Ascending aorta (tissue), 2 donors: ENCODE measurements at regions not wholly inside any gene's neighbourhood (a gene's known extent, or its start where the extent isn't known, plus 50 kb on each side); places are given as distances from the start of the nearest gene placed in this dataset.

ENCODE experiments used
- DNase-seq, 2 donors: peaks; one replicate each; pipeline ENCODE4 v3.0.0-alpha.2; 2019; ENCODE audit warnings: low spot score in 2 of 2
- H3K27ac ChIP-seq, 2 donors: fragments of 200-600 bp; sonication (generic); one replicate each; pipeline ENCODE4 v1.5.1; 2016 to 2017; ENCODE audit warnings: mild to moderate bottlenecking in 1 of 2
- H3K27me3 ChIP-seq: fragments of 200-600 bp; sonication (generic); one replicate; pipeline ENCODE4 v1.5.1; 2017
- H3K36me3 ChIP-seq, 2 donors: fragments of 200-600 bp; sonication (generic); one replicate each; pipeline ENCODE4 v1.5.1; 2016
- H3K4me1 ChIP-seq, 2 donors: fragments of 200-600 bp; sonication (generic); one replicate each; pipeline ENCODE4 v1.5.1; 2016 to 2017; ENCODE audit warnings: mild to moderate bottlenecking in 1 of 2
- H3K4me3 ChIP-seq, 2 donors: fragments of 200-600 bp; sonication (generic); one replicate each; pipeline ENCODE4 v1.5.1; 2016 to 2017; ENCODE audit warnings: mild to moderate bottlenecking in 1 of 2
- H3K9me3 ChIP-seq, 2 donors: fragments of 200-600 bp; sonication (generic); one replicate each; pipeline ENCODE4 v1.5.1; 2016
- intact Hi-C: fragments of 100-400 bp; cut with DNase I; formaldehyde crosslinking; loops from one replicate; pipeline ENCODE4 v1.15.1; 2023
- TF ChIP-seq, protein P1 (sequence below), 3 experiments: fragments of 200-600 bp in 2 of 3; fragments of 450-650 bp in 1 of 3; sonication (generic) in 2 of 3; IDR thresholded peaks; one replicate each; pipeline ENCODE4 v1.5.1; 2016 to 2019; ENCODE audit warnings: antibody characterized with exemption in 3 of 3, mild to moderate bottlenecking in 1 of 3, moderate library complexity in 1 of 3

DNA sequence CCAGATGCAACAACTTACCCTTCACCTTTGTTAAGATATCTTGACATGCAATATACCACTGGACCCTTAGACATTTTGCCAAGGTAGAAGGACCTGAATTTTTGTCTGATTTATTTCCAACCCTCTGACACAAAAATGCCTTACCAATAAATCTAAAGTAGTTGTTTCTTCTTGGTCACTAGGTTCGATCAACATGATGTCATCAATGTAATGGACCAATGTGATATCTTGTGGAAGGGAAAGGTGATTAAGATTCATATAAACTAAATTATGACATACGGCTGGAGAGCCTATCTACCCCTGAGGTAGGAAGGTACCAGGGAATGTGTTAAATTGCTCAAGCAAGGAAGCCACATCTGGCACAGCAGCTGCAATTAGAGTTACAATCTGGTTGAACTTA lies 67.7 kb upstream of the SERPINE2 start:
- Histone ChIP-seq H3K27ac (no peak overlapping the region), H3K9me3 (no peaks in the 10 kb centered on the region), H3K27me3 (no peaks in the 10 kb centered on the region), H3K4me1 (no peaks in the 10 kb centered on the region), H3K36me3 (no peaks in the 10 kb centered on the region), H3K4me3 (no peak overlapping the region)
- TF ChIP-seq, protein P1, sequence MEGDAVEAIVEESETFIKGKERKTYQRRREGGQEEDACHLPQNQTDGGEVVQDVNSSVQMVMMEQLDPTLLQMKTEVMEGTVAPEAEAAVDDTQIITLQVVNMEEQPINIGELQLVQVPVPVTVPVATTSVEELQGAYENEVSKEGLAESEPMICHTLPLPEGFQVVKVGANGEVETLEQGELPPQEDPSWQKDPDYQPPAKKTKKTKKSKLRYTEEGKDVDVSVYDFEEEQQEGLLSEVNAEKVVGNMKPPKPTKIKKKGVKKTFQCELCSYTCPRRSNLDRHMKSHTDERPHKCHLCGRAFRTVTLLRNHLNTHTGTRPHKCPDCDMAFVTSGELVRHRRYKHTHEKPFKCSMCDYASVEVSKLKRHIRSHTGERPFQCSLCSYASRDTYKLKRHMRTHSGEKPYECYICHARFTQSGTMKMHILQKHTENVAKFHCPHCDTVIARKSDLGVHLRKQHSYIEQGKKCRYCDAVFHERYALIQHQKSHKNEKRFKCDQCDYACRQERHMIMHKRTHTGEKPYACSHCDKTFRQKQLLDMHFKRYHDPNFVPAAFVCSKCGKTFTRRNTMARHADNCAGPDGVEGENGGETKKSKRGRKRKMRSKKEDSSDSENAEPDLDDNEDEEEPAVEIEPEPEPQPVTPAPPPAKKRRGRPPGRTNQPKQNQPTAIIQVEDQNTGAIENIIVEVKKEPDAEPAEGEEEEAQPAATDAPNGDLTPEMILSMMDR (IDR thresholded peaks at IDR 0.05): no peak
- no peak for DNase-seq
- intact Hi-C loops: no loop called here

DNA sequence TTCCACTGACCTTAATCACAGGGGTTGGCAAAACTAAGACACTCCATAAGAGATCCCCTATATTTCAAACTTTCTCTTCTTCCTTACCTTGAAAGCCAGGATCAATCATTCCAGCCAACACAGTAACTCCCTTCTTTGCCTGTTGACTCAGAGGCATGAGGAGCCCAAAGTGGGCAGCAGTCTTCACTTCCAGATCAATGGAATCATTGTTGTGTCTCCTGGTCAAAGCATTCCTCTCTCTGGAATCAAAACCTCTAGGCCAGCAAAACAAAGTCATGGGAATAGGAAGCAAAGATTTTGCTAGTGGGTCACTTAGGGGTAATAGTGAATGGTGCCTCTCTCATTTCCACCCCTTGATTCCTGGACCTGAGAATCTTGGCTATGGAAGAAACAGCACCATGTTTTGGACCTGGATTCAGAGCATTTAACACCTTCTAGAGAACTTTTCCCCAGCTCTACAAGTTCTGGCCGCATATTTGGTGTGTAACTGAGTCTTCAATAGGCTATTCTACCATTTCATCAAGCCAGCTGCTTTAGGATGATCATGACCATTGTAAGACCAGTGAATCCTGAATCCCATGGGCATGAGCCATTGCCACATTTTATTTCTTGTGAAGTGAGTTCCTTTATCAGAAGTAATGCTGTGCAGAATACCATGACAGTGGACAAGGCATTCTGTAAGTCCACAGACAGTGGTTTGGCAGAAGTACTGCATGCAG lies 65.7 kb upstream of the SERPINE2 start:
- Histone ChIP-seq H3K9me3 (no peaks in the 10 kb centered on the region), H3K4me1 (no peaks in the 10 kb centered on the region), H3K36me3 (no peaks in the 10 kb centered on the region), H3K4me3 (no peak overlapping the region), H3K27me3 (no peaks in the 10 kb centered on the region), H3K27ac (no peak overlapping the region)
- no peak for DNase-seq
- intact Hi-C loops: no loop called here
- TF ChIP-seq, protein P1 (IDR thresholded peaks at IDR 0.05): no peak

DNA sequence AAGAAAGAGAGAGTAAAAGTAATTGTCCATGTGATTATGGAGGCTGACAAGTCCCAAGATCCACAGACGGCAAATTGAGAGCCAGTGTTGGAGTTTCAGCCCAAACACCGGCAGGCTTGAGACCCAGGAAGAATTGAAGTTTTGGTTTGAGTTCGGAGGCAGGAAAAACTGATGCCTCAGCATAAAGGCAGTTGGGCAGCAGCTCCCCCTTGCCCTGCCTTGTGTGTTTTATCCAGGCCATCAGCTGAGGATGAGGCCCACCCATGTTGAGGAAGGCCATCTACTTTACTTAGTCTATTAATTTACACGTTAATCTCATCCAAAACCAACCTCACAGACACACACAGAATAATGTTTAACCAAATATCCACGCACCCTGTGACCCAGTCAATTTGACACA lies 64.6 kb upstream of the SERPINE2 start:
- Histone ChIP-seq H3K36me3 (no peaks in the 10 kb centered on the region), H3K27me3 (no peaks in the 10 kb centered on the region), H3K9me3 (no peaks in the 10 kb centered on the region), H3K27ac (no peak overlapping the region), H3K4me1 (no peaks in the 10 kb centered on the region), H3K4me3 (no peak overlapping the region)
- TF ChIP-seq, protein P1 (IDR thresholded peaks at IDR 0.05): no peak
- intact Hi-C loops: no loop called here
- no peak for DNase-seq

DNA sequence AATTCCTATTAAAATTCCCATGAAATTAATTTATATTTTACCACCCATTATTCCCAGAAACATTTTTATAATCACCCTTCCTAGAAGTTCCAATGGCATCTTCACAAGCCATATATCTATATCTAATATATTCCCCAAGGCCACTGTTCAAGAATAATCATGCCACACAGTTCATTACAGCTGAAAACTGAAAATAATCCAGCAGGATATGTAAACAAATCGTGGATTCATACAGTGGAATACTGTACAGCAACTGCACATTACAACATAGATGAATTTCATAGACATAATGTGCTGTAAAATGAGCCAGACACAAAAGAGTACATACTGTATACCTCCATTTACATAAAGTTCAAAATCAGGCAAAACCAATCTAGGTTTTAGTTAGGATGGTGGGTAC lies 63.9 kb upstream of the SERPINE2 start:
- TF ChIP-seq, protein P1 (IDR thresholded peaks at IDR 0.05): no peak
- no peak overlapping the region for H3K27ac ChIP-seq
- H3K4me1 ChIP-seq: no peaks in the 10 kb centered on the region
- H3K36me3 ChIP-seq: no peaks in the 10 kb centered on the region
- intact Hi-C loops: no loop called here
- DNase-seq: no peak
- H3K9me3 ChIP-seq: no peaks in the 10 kb centered on the region
- H3K27me3 ChIP-seq: no peaks in the 10 kb centered on the region
- no peak overlapping the region for H3K4me3 ChIP-seq

DNA sequence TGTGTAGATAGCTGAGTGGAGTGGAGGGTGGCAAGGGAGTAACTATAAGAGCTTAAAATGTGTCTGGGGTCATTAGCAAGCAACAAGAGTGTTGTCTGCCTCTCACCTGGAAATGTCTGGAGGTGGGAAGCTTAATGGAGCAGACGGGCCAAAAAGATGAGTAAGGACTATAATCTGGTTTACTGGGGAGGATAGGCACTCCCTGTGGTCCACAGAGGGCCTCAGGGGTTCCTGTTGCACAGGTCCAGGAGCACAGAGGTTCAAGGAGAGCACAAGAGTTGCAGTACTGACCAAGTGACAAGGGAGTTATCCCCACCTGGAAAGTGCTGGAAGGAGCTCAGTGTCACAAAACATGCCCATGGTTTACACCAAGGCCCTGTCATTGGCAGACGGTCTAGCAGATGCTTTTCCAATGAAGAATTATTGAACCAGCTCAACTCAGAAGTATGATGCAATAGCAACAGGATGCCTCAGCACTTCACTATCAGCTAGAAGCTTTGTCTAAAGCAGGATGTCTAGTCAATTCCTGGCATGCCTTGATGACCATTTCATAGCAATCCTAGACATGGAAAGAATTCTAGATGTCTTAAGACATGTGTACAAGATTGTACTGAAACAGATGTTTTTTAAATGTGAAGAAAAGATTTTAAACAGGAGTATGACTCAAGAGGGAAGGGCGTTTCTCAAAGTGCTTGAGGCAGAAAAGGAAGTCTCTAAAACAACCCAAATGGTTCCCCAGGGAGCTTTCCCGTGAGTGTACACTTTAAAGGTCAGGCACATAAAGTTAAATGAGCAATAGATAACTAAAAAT lies 62.9 kb upstream of the SERPINE2 start:
- DNase-seq: peak in 1 of 2 donors; percentile 74
- Histone ChIP-seq H3K4me1 (no peaks in the 10 kb centered on the region), H3K36me3 (no peaks in the 10 kb centered on the region), H3K27ac (no peak overlapping the region), H3K27me3 (no peaks in the 10 kb centered on the region), H3K9me3 (no peaks in the 10 kb centered on the region), H3K4me3 (no peak overlapping the region)
- intact Hi-C loops: no loop called here
- TF ChIP-seq, protein P1 (IDR thresholded peaks at IDR 0.05): no peak
